Pancreas (tissue), 10 donors: ENCODE measurements at regions not wholly inside any gene's neighbourhood (a gene's known extent, or its start where the extent isn't known, plus 50 kb on each side); places are given as distances from the start of the nearest gene placed in this dataset.

ENCODE experiments used
- ATAC-seq, 4 donors: fragments of 200-7000 bp; cut with Tn5 transposase; one replicate each; pipeline versions ENCODE4 v1.8.0 to v1.9.1; 2020; ENCODE audit warnings: mild to moderate bottlenecking in 4 of 4, moderate library complexity in 4 of 4
- DNase-seq, 6 donors: peaks; one replicate each; pipeline ENCODE4 v3.0.0-alpha.2; 2020
- FAIRE-seq: peaks from 2 replicates; lab custom pipeline; 2012; peaks lifted over from hg19 to GRCh38; lab: Jason Lieb, UNC
- H3K27ac ChIP-seq, 4 donors: fragments of 200-600 bp; sonication (generic); 1 replicate in 3 of 4; 2 replicates in 1 of 4; pipeline versions ENCODE4 v1.5.0 to v1.8.0; 2020
- H3K27me3 ChIP-seq, 4 donors: fragments of 200-600 bp; one replicate each; pipeline ENCODE4 v1.8.0; 2021
- H3K36me3 ChIP-seq, 3 donors: fragments of 200-600 bp; sonication (generic) in 1 of 3; one replicate each; pipeline versions ENCODE4 v1.5.0 to v1.8.0; 2020 to 2021
- H3K4me1 ChIP-seq, 3 donors: fragments of 200-600 bp; one replicate each; pipeline ENCODE4 v1.8.0; 2021
- H3K4me3 ChIP-seq, 4 donors: fragments of 200-600 bp; sonication (generic) in 2 of 4; one replicate each; pipeline versions ENCODE4 v1.5.0 to v1.8.0; 2020 to 2021
- H3K9me3 ChIP-seq, 4 donors: fragments of 200-600 bp; one replicate each; pipeline ENCODE4 v1.8.0; 2021
- WGBS, 2 donors: extraction: QIAGEN DNeasy Blood & Tissue Kit; methylation state at CpG; one replicate each; pipeline ENCODE4 v1.1.7; 2013; 5-methylcytosine and 5-hydroxymethylcytosine counted together
- intact Hi-C, 3 donors: fragments of 100-400 bp; cut with DNase I; formaldehyde crosslinking; loops; one replicate each; pipeline versions ENCODE4 v1.11.1 to v1.14.2; 2022
- TF ChIP-seq, protein P1 (sequence below), 4 donors: fragments of 200-600 bp; sonication (generic) in 3 of 4; IDR thresholded peaks; one replicate each; pipeline versions ENCODE4 v1.5.0 to v1.8.0; 2021; ENCODE audit warnings: antibody characterized with exemption in 4 of 4
- donor health status: healthy with polysubstance abuse.
- donor health status: DM: no; HTN: no; CAD: no; lungs with moderate emphysema.
- donor health status: DM: no; HTN: no; CAD: no.
- donor health status: control.
- donor health status: control.
- donor health status: Bipolar disorder and iron deficiency.
- donor health status: DM: yes; HTN: yes; CAD: no.
- donor health status: DM: no; HTN: no; CAD: no.
- donor health status: DM: no; HTN: no; CAD: no.
- donor health status: DM: yes; HTN: yes; CAD: no.

- Histone ChIP-seq H3K27ac (no peak overlapping the region), H3K27me3 (no peaks in the 10 kb centered on the region), H3K4me3 (no peak overlapping the region), H3K36me3 (no peaks in the 10 kb centered on the region), H3K9me3 (no peaks in the 10 kb centered on the region), H3K4me1 (no peaks in the 10 kb centered on the region)
- ATAC-seq (no peak), DNase-seq (no peak), FAIRE-seq (no peak)
- TF ChIP-seq, protein P1, sequence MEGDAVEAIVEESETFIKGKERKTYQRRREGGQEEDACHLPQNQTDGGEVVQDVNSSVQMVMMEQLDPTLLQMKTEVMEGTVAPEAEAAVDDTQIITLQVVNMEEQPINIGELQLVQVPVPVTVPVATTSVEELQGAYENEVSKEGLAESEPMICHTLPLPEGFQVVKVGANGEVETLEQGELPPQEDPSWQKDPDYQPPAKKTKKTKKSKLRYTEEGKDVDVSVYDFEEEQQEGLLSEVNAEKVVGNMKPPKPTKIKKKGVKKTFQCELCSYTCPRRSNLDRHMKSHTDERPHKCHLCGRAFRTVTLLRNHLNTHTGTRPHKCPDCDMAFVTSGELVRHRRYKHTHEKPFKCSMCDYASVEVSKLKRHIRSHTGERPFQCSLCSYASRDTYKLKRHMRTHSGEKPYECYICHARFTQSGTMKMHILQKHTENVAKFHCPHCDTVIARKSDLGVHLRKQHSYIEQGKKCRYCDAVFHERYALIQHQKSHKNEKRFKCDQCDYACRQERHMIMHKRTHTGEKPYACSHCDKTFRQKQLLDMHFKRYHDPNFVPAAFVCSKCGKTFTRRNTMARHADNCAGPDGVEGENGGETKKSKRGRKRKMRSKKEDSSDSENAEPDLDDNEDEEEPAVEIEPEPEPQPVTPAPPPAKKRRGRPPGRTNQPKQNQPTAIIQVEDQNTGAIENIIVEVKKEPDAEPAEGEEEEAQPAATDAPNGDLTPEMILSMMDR (IDR thresholded peaks at IDR 0.05): no peak
- intact Hi-C loops: no loop called here
- 60% methylated on average over 3 of the region's 3 CpGs for WGBS, 2 donors
Measured at GRCh38 chr5:106189121-106189809, 1481.5 kb downstream of the EFNA5 start.

GRCh38 chr5:106185661-106186081, 1485.1 kb downstream of the EFNA5 start:
- Histone ChIP-seq H3K27ac (no peak overlapping the region), H3K9me3 (no peaks in the 10 kb centered on the region), H3K4me1 (no peaks in the 10 kb centered on the region), H3K4me3 (no peak overlapping the region), H3K27me3 (no peaks in the 10 kb centered on the region), H3K36me3 (no peaks in the 10 kb centered on the region)
- intact Hi-C loops: no loop called here
- FAIRE-seq (no peak), DNase-seq (no peak), ATAC-seq (no peak)
- TF ChIP-seq, protein P1 (IDR thresholded peaks at IDR 0.05): no peak
- WGBS, 2 donors: 69 to 82% methylated on average over 3 of the region's 3 CpGs

GRCh38 chr5:106174903-106175302, 1495.8 kb downstream of the EFNA5 start:
- no peak for ATAC-seq

DNA sequence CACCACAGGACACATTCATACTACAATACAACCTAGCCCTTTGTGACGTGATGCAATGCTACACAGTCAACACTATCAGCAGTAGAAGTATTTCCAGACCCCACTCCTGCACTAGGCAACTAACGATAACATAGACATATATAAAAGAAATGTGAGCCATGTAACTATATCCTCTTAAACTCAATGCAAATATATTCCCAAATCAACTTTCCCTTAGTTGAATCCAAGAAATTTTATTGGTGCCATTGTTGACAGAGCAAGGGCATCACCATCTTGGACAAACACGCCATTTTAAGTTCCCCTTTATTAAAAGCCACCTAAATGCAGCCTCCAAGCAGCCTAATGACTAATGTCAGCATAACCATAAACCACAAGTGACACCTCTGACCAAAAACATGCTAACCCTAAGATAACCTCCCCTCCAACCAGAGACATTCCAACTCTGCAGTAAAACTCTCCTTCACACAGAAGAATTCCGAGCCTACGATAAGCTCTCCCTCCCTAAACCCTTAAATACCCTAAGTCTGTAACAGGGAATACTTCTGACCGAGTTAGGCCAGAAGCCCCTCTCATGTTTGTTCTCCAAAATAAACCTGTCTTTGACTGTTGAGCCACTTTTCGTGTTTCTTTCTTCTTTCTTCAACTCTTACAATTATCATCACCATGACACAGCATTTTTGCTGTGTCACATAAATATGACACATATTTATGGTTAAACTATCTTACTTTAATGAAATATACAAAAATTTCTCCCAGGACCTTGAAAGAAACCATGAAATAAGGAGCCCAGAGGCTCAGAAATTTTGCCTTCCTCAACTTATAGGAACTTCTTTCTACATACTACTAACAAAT, 1497.8 kb downstream of the EFNA5 start:
- WGBS, 2 donors: 59 to 72% methylated on average over 7 of the region's 7 CpGs
- intact Hi-C loops: no loop called here
- no peaks in the 10 kb centered on the region for H3K9me3 ChIP-seq
- FAIRE-seq (no peak), DNase-seq (no peak), ATAC-seq (no peak)
- no peak overlapping the region for H3K4me3 ChIP-seq
- H3K36me3 ChIP-seq: no peaks in the 10 kb centered on the region
- H3K4me1 ChIP-seq: no peaks in the 10 kb centered on the region
- H3K27ac ChIP-seq: no peak overlapping the region
- TF ChIP-seq, protein P1 (IDR thresholded peaks at IDR 0.05): no peak
- H3K27me3 ChIP-seq: no peaks in the 10 kb centered on the region

More at GRCh38 chr5:106174903-106175302, 1495.8 kb downstream of the EFNA5 start:
- Histone ChIP-seq H3K27me3 (no peaks in the 10 kb centered on the region), H3K4me1 (no peaks in the 10 kb centered on the region), H3K9me3 (no peaks in the 10 kb centered on the region), H3K4me3 (no peak overlapping the region), H3K36me3 (no peaks in the 10 kb centered on the region), H3K27ac (no peak overlapping the region)
- TF ChIP-seq, protein P1 (IDR thresholded peaks at IDR 0.05): no peak
- no peak for FAIRE-seq
- 80 to 86% methylated on average over 3 of the region's 3 CpGs for WGBS, 2 donors
- DNase-seq: no peak
- intact Hi-C loops: no loop called here
